T-helper 22 cell (primary cell): ENCODE measurements at regions not wholly inside any gene's neighbourhood (a gene's known extent, or its start where the extent isn't known, plus 50 kb on each side); places are given as distances from the start of the nearest gene placed in this dataset.

ENCODE experiments used
- DNase-seq: peaks from one replicate; pipeline ENCODE4 v3.0.0-alpha.2; 2020; ENCODE audit warnings: low read depth

DNA sequence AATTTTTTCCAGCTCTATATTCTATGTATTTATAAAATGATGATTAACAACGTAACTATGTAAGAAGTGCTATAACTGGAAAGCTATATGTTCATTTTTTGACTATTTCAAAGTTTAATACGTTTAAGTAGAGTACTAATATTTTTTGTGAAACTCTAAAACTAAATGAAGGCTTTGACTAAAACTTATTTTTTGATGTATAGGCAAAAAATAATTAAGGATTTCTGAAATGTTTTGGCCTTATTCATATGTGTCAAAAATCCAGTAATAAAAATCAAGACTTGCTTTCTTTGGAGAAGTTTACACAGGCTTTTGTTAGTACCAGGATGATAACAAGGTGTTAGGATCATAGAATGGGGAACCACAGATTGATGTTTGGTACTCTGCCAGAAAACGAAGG is 58.2 kb upstream of the ZEB2 start:
- no peak for DNase-seq

GRCh38 chr2:144572977-144573376 is 53.1 kb upstream of the ZEB2 start:
- DNase-seq, result no peak

DNA sequence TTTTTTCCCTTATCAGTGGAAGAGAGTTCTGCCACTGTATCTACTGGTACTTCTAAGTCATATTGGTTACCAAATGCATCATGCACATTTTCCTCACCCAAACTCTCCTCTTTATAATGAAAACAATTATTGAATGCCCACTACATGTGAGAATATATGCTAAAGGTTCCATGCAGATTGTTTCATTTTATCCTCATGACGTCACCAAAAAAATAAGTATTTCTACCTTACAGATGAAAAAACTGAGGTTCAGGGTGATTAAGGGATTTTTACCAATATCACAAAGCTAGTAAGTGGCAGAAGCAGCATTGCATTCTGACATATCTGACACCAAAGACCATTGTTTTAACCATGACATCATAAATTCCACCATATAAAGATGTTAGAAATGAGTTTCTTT is 51.9 kb upstream of the ZEB2 start:
- no peak for DNase-seq

DNA sequence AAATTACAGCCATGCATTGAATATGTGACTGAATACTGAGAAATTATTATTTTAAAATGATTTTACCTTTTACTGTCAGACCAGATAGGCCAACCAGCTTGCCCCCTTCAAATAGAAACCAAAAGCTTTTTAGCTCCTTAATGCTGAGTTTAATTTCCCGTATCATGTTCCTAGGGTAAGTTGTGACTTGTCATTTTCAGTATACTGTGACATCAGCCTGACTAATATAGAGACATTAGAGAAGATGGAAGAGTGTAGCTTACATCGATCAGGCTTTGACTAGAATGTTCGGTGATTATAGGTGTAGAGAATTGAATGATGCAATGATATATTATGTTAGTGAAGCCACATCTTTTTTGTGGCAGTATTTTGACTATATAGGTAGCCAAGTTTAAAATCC is 50.6 kb upstream of the ZEB2 start:
- DNase-seq, result no peak
